ENCODE measurements at regions not wholly inside any gene's neighbourhood (a gene's known extent, or its start where the extent isn't known, plus 50 kb on each side); places are given as distances from the start of the nearest gene placed in this dataset.

DNA sequence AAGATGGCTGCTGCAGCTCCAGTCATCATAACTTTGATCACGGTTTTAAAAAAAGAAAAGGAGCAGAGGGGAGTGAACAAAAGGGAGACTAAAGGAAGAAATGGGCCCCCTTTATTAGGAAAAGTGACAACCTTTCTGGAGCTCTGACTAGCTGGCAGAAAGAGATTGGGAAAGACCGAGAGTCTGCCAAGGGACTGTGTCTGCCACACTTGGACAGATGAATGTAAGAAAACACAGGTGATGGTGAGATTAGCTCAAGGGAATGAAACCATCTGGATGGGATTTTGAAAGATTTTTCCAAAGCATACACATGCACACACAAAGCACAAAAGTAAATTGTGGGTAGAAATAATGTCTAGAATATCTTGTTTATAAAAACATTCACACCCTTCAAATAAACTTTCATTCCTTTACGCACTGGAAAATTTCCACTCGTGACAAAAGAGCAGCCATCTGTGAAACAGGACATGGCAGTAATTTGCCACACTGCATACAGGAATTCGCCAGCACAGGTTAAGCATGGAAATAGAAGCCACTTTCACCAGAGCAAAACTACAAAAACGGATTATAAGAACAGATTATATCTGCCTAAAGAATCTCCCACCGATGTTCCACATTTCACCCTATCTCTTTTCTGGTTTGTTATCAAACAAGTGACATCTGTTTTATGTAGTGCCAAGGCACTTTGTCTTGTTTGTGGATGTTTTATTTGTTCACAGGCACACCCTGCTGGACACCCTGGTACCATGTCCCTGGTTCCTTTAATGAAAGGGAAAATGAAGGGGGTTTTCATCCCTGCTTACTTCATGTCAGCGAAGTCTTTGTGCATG lies 819.5 kb downstream of the DIAPH3 start:
- TF ChIP-seq CTCF (IDR thresholded peaks at IDR 0.05; ENCODE audit: poor library complexity, severe bottlenecking) (no peak), RAD21 (conservative IDR thresholded peaks at IDR 0.05) (no peak), POLR2AphosphoS5 (IDR thresholded peaks at IDR 0.05) (no peak)
- TF ChIP-seq, protein P1, sequence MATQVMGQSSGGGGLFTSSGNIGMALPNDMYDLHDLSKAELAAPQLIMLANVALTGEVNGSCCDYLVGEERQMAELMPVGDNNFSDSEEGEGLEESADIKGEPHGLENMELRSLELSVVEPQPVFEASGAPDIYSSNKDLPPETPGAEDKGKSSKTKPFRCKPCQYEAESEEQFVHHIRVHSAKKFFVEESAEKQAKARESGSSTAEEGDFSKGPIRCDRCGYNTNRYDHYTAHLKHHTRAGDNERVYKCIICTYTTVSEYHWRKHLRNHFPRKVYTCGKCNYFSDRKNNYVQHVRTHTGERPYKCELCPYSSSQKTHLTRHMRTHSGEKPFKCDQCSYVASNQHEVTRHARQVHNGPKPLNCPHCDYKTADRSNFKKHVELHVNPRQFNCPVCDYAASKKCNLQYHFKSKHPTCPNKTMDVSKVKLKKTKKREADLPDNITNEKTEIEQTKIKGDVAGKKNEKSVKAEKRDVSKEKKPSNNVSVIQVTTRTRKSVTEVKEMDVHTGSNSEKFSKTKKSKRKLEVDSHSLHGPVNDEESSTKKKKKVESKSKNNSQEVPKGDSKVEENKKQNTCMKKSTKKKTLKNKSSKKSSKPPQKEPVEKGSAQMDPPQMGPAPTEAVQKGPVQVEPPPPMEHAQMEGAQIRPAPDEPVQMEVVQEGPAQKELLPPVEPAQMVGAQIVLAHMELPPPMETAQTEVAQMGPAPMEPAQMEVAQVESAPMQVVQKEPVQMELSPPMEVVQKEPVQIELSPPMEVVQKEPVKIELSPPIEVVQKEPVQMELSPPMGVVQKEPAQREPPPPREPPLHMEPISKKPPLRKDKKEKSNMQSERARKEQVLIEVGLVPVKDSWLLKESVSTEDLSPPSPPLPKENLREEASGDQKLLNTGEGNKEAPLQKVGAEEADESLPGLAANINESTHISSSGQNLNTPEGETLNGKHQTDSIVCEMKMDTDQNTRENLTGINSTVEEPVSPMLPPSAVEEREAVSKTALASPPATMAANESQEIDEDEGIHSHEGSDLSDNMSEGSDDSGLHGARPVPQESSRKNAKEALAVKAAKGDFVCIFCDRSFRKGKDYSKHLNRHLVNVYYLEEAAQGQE (IDR thresholded peaks at IDR 0.05; ENCODE audit: borderline replicate concordance), result no peak
